ENCODE measurements at regions not wholly inside any gene's neighbourhood (a gene's known extent, or its start where the extent isn't known, plus 50 kb on each side); places are given as distances from the start of the nearest gene placed in this dataset.
"Not testable (repeated sequence)": the region's sequence is repeated elsewhere in the genome, so short reads cannot be mapped to it uniquely, and the experiment has no call there.

- Histone ChIP-seq H3K36me3 (ENCODE audit: control insufficient read depth in 3 of 3, insufficient read depth in 3 of 3, low read length in 3 of 3) (no peaks in the 10 kb centered on the region), H3K9ac (ENCODE audit: low read depth in 1 of 3, low read length in 3 of 3) (no peak overlapping the region), H3K9me3 (ENCODE audit: control insufficient read depth in 3 of 3, low read length in 3 of 3) (no peaks in the 10 kb centered on the region), H3K4me3 (ENCODE audit: low read length in 3 of 3) (no peak overlapping the region), H3K4me1 (ENCODE audit: control insufficient read depth in 3 of 3, insufficient read depth in 3 of 3, low read length in 3 of 3) (no peaks in the 10 kb centered on the region), H3K27me3 (ENCODE audit: control insufficient read depth in 3 of 3, insufficient read depth in 3 of 3, low read length in 3 of 3) (no peaks in the 10 kb centered on the region), H3K27ac (ENCODE audit: low read depth, low read length) (no peak overlapping the region)
Observed at GRCh38 chr5:101260857-101261256, 357.8 kb upstream of the ST8SIA4 start.

- no peaks in the 10 kb centered on the region for H3K4me1 ChIP-seq (ENCODE audit: control insufficient read depth in 3 of 3, insufficient read depth in 3 of 3, low read length in 3 of 3)
- H3K27me3 ChIP-seq (ENCODE audit: control insufficient read depth in 3 of 3, insufficient read depth in 3 of 3, low read length in 3 of 3): no peaks in the 10 kb centered on the region
- H3K27ac ChIP-seq (ENCODE audit: low read depth, low read length): no peak overlapping the region
- no peak overlapping the region for H3K4me3 ChIP-seq (ENCODE audit: low read length in 3 of 3)
- H3K36me3 ChIP-seq (ENCODE audit: control insufficient read depth in 3 of 3, insufficient read depth in 3 of 3, low read length in 3 of 3): no peaks in the 10 kb centered on the region
- H3K9me3 ChIP-seq (ENCODE audit: control insufficient read depth in 3 of 3, low read length in 3 of 3): no peaks in the 10 kb centered on the region
- H3K9ac ChIP-seq (ENCODE audit: low read depth in 1 of 3, low read length in 3 of 3): no peak overlapping the region
Observed at GRCh38 chr5:101253096-101253495, 350.0 kb upstream of the ST8SIA4 start.

- Histone ChIP-seq H3K4me3 (ENCODE audit: low read length in 3 of 3) (no peak overlapping the region), H3K9ac (ENCODE audit: low read depth in 1 of 3, low read length in 3 of 3) (no peak overlapping the region), H3K4me1 (ENCODE audit: control insufficient read depth in 3 of 3, insufficient read depth in 3 of 3, low read length in 3 of 3) (no peaks in the 10 kb centered on the region), H3K9me3 (ENCODE audit: control insufficient read depth in 3 of 3, low read length in 3 of 3) (peaks cover 0 to 3% (median 0%) of the 10 kb centered on the region in 3 donors), H3K36me3 (ENCODE audit: control insufficient read depth in 3 of 3, insufficient read depth in 3 of 3, low read length in 3 of 3) (no peaks in the 10 kb centered on the region), H3K27me3 (ENCODE audit: control insufficient read depth in 3 of 3, insufficient read depth in 3 of 3, low read length in 3 of 3) (no peaks in the 10 kb centered on the region), H3K27ac (ENCODE audit: low read depth, low read length) (no peak overlapping the region)
Observed at GRCh38 chr5:101244621-101245020, 341.5 kb upstream of the ST8SIA4 start.

GRCh38 chr5:101212942-101213514 is 309.9 kb upstream of the ST8SIA4 start:
- Histone ChIP-seq H3K9me3 (ENCODE audit: control insufficient read depth in 3 of 3, low read length in 3 of 3) (no peaks in the 10 kb centered on the region), H3K4me1 (ENCODE audit: control insufficient read depth in 3 of 3, insufficient read depth in 3 of 3, low read length in 3 of 3) (no peaks in the 10 kb centered on the region), H3K4me3 (ENCODE audit: low read length in 3 of 3) (no peak overlapping the region), H3K9ac (ENCODE audit: low read depth in 1 of 3, low read length in 3 of 3) (no peak overlapping the region), H3K36me3 (ENCODE audit: control insufficient read depth in 3 of 3, insufficient read depth in 3 of 3, low read length in 3 of 3) (no peaks in the 10 kb centered on the region), H3K27me3 (ENCODE audit: control insufficient read depth in 3 of 3, insufficient read depth in 3 of 3, low read length in 3 of 3) (no peaks in the 10 kb centered on the region), H3K27ac (ENCODE audit: low read depth, low read length) (no peak overlapping the region)

- no peaks in the 10 kb centered on the region for H3K36me3 ChIP-seq (ENCODE audit: control insufficient read depth in 3 of 3, insufficient read depth in 3 of 3, low read length in 3 of 3)
- no peak overlapping the region for H3K4me3 ChIP-seq (ENCODE audit: low read length in 3 of 3)
- no peak overlapping the region for H3K9ac ChIP-seq (ENCODE audit: low read depth in 1 of 3, low read length in 3 of 3)
- H3K4me1 ChIP-seq (ENCODE audit: control insufficient read depth in 3 of 3, insufficient read depth in 3 of 3, low read length in 3 of 3): no peaks in the 10 kb centered on the region
- no peaks in the 10 kb centered on the region for H3K27me3 ChIP-seq (ENCODE audit: control insufficient read depth in 3 of 3, insufficient read depth in 3 of 3, low read length in 3 of 3)
- H3K9me3 ChIP-seq (ENCODE audit: control insufficient read depth in 3 of 3, low read length in 3 of 3): no peaks in the 10 kb centered on the region
- H3K27ac ChIP-seq (ENCODE audit: low read depth, low read length): no peak overlapping the region
Observed at GRCh38 chr5:101206534-101206933, 303.5 kb upstream of the ST8SIA4 start.

GRCh38 chr5:101205065-101205464 is 302.0 kb upstream of the ST8SIA4 start:
- H3K9me3 ChIP-seq (ENCODE audit: control insufficient read depth in 3 of 3, low read length in 3 of 3); H3K27ac ChIP-seq (ENCODE audit: low read depth, low read length); H3K27me3 ChIP-seq (ENCODE audit: control insufficient read depth in 3 of 3, insufficient read depth in 3 of 3, low read length in 3 of 3); H3K4me1 ChIP-seq (ENCODE audit: control insufficient read depth in 3 of 3, insufficient read depth in 3 of 3, low read length in 3 of 3); H3K4me3 ChIP-seq (ENCODE audit: low read length in 3 of 3); H3K9ac ChIP-seq (ENCODE audit: low read depth in 1 of 3, low read length in 3 of 3); H3K36me3 ChIP-seq (ENCODE audit: control insufficient read depth in 3 of 3, insufficient read depth in 3 of 3, low read length in 3 of 3): not testable (repeated sequence)

- H3K4me3 ChIP-seq (ENCODE audit: low read length in 3 of 3); H3K27me3 ChIP-seq (ENCODE audit: control insufficient read depth in 3 of 3, insufficient read depth in 3 of 3, low read length in 3 of 3): not testable (repeated sequence)
Observed at GRCh38 chr5:101180365-101180764, 277.3 kb upstream of the ST8SIA4 start.

GRCh38 chr5:101176605-101177004 is 273.5 kb upstream of the ST8SIA4 start:
- Histone ChIP-seq H3K4me3 (ENCODE audit: low read length in 3 of 3) (no peak overlapping the region), H3K27ac (ENCODE audit: low read depth, low read length) (no peak overlapping the region), H3K4me1 (ENCODE audit: control insufficient read depth in 3 of 3, insufficient read depth in 3 of 3, low read length in 3 of 3) (no peaks in the 10 kb centered on the region), H3K27me3 (ENCODE audit: control insufficient read depth in 3 of 3, insufficient read depth in 3 of 3, low read length in 3 of 3) (no peaks in the 10 kb centered on the region), H3K9me3 (ENCODE audit: control insufficient read depth in 3 of 3, low read length in 3 of 3) (peaks cover 0 to 2% (median 0%) of the 10 kb centered on the region in 3 donors), H3K9ac (ENCODE audit: low read depth in 1 of 3, low read length in 3 of 3) (no peak overlapping the region), H3K36me3 (ENCODE audit: control insufficient read depth in 3 of 3, insufficient read depth in 3 of 3, low read length in 3 of 3) (no peaks in the 10 kb centered on the region)

More at GRCh38 chr5:101180365-101180764, 277.3 kb upstream of the ST8SIA4 start:
- H3K36me3 ChIP-seq (ENCODE audit: control insufficient read depth in 3 of 3, insufficient read depth in 3 of 3, low read length in 3 of 3); H3K9ac ChIP-seq (ENCODE audit: low read depth in 1 of 3, low read length in 3 of 3); H3K4me1 ChIP-seq (ENCODE audit: control insufficient read depth in 3 of 3, insufficient read depth in 3 of 3, low read length in 3 of 3); H3K9me3 ChIP-seq (ENCODE audit: control insufficient read depth in 3 of 3, low read length in 3 of 3); H3K27ac ChIP-seq (ENCODE audit: low read depth, low read length): not testable (repeated sequence)

- Histone ChIP-seq H3K27me3 (ENCODE audit: control insufficient read depth in 3 of 3, insufficient read depth in 3 of 3, low read length in 3 of 3) (no peaks in the 10 kb centered on the region), H3K4me3 (ENCODE audit: low read length in 3 of 3) (no peak overlapping the region), H3K4me1 (ENCODE audit: control insufficient read depth in 3 of 3, insufficient read depth in 3 of 3, low read length in 3 of 3) (no peaks in the 10 kb centered on the region), H3K9ac (ENCODE audit: low read depth in 1 of 3, low read length in 3 of 3) (no peak overlapping the region), H3K36me3 (ENCODE audit: control insufficient read depth in 3 of 3, insufficient read depth in 3 of 3, low read length in 3 of 3) (no peaks in the 10 kb centered on the region), H3K9me3 (ENCODE audit: control insufficient read depth in 3 of 3, low read length in 3 of 3) (peaks cover 0 to 2% (median 0%) of the 10 kb centered on the region in 3 donors), H3K27ac (ENCODE audit: low read depth, low read length) (no peak overlapping the region)
Observed at GRCh38 chr5:101174981-101175380, 271.9 kb upstream of the ST8SIA4 start.

GRCh38 chr5:101163088-101163487 is 260.0 kb upstream of the ST8SIA4 start:
- H3K27ac ChIP-seq (ENCODE audit: low read depth, low read length): no peak overlapping the region
- H3K9ac ChIP-seq (ENCODE audit: low read depth in 1 of 3, low read length in 3 of 3): no peak overlapping the region
- no peaks in the 10 kb centered on the region for H3K36me3 ChIP-seq (ENCODE audit: control insufficient read depth in 3 of 3, insufficient read depth in 3 of 3, low read length in 3 of 3)
- no peaks in the 10 kb centered on the region for H3K27me3 ChIP-seq (ENCODE audit: control insufficient read depth in 3 of 3, insufficient read depth in 3 of 3, low read length in 3 of 3)
- H3K4me1 ChIP-seq (ENCODE audit: control insufficient read depth in 3 of 3, insufficient read depth in 3 of 3, low read length in 3 of 3): no peaks in the 10 kb centered on the region
- H3K4me3 ChIP-seq (ENCODE audit: low read length in 3 of 3): no peak overlapping the region
- H3K9me3 ChIP-seq (ENCODE audit: control insufficient read depth in 3 of 3, low read length in 3 of 3): no peaks in the 10 kb centered on the region

- Histone ChIP-seq H3K27ac (ENCODE audit: low read depth, low read length) (no peak overlapping the region), H3K9ac (ENCODE audit: low read depth in 1 of 3, low read length in 3 of 3) (no peak overlapping the region)
Observed at GRCh38 chr5:101160002-101160401, 256.9 kb upstream of the ST8SIA4 start.

More at GRCh38 chr5:101160002-101160401, 256.9 kb upstream of the ST8SIA4 start:
- Histone ChIP-seq H3K36me3 (ENCODE audit: control insufficient read depth in 3 of 3, insufficient read depth in 3 of 3, low read length in 3 of 3) (no peaks in the 10 kb centered on the region), H3K9me3 (ENCODE audit: control insufficient read depth in 3 of 3, low read length in 3 of 3) (no peaks in the 10 kb centered on the region), H3K4me1 (ENCODE audit: control insufficient read depth in 3 of 3, insufficient read depth in 3 of 3, low read length in 3 of 3) (no peaks in the 10 kb centered on the region), H3K4me3 (ENCODE audit: low read length in 3 of 3) (no peak overlapping the region), H3K27me3 (ENCODE audit: control insufficient read depth in 3 of 3, insufficient read depth in 3 of 3, low read length in 3 of 3) (no peaks in the 10 kb centered on the region)
